GM18867 (cell line): ENCODE measurements at regions not wholly inside any gene's neighbourhood (a gene's known extent, or its start where the extent isn't known, plus 50 kb on each side); places are given as distances from the start of the nearest gene placed in this dataset.
"Not testable (repeated sequence)": the region's sequence is repeated elsewhere in the genome, so short reads cannot be mapped to it uniquely, and the experiment has no call there.

Experiments used
- ATAC-seq: cut with Tn5 transposase; IDR thresholded peaks from one replicate; pipeline ENCODE4 v1.9.1; 2021; ENCODE audit warnings: mild to moderate bottlenecking, moderate library complexity; ENCODE audit not compliant: unreplicated experiment

DNA sequence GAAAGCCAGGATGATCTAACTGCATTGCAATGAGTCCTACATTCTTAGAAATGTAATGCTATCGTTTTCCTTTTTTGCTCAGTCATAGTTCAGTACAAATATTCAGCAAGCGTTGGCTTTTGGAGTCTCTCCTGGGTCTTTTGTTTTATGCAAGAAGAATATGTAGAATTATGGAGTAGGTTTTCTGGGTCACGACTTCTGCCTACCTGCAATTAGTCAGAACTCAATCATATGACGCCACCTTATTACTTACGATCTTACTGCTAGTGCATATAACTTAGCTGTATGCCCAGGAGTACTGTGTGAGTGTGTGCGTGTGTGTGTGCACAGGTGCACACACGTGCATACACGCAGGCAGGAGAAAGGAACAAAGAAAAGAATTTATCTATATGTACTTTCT is 640.2 kb downstream of the STK39 start:
- no peak for ATAC-seq

DNA sequence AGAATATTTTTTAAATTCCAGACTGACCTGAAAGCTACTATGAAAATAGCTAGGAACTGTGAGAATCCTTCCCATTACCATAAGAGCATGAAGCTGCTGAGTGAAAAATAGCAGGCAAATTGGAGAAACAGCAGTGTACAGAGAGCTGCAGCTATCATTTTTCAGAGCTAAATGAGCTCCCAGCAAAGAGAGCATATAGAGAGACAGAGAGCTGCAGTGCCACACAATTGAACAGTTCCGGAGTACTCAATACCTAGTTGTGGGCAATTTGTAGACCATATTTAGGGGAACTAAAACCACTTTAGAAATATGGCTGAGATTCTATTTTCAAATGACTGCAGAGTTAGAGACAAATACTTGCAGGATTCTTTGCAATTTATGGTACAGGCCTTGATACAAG is 645.3 kb downstream of the STK39 start:
- no peak for ATAC-seq

DNA sequence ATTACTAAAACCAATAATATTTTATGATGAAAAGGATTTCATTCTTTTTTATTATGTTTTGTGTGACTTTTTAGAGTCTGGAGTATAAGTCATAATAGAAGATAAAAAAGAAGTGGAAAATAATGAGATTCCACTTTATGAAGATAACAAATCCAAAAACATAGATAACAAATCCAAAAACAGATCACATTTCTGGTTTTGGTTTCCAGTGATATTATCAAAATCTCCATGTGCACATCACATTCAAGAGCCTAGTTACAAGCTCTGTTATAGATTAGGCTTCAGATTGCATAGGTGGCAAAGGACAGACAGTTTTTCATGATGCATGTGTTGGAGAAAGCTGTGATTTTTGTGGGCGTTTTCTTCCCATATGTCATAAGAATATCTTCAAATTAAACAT is 648.2 kb downstream of the STK39 start:
- no peak for ATAC-seq

DNA sequence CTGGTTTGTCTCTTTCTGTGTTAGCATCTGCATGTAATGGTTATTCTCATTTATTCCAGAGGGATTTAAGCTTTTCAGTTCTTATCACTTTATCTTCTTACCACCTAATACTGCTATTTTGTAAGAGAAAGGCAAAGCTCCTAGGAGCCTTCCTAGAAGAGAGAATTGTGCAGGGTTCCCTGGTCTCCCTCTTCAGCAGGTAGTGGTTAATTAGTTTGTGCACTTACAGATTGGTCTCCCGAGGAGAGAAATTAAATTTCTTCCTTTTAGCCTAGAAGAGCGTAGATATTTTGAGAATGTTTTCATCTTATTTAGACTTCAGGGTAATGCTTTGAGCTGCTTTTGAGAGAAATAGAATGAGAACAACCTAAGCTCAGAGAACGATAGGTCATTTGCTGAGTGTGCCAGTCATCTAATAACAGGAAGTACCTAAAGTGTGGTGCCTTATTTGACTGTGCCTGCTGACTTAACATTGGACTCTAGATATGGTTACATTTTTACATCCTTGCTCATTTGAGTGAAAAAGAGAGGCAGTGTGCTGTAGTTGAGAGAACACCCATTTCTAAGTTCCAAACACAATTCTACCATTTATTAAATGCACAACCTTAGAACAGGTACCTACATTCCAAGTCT is 651.4 kb downstream of the STK39 start:
- peak; percentile 94 for ATAC-seq

DNA sequence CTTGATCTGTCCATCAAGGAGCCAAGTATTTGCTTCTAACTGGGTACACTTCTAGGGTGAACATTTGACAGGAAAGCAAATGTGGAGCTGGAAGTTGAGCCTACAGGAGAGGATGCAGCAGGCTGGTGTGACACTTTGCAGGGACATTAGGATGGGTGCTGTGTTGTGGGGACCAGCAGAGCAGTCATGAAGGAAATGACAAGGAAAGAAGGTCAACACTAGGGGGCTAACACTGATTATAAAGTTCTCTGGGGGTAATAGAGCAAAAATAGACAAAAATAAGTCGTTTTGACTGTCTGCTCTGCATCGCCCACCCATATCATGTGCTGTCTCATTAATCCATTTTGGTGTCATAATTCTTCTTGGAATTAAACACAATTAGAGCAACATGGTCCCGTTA is 652.4 kb downstream of the STK39 start:
- no peak for ATAC-seq

DNA sequence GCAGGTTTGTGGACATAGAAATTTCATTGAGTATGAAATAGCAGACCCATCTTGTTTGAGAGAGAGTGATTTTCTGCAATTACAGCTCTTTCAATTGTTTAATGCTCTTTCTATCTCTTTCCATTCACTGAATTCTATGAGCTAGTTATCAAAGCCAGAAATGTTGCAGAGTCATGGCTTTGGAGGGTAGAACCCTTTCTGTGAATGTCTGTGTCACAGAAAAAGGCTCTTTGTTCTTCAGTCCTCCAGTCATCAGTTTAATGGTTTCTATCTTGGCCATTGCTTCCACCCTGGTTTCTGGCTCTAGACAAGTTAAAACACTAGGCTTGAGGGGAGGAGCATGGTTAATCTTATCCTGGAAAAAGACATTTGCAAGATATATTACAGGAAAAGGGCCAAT is 655.0 kb downstream of the STK39 start:
- no peak for ATAC-seq

DNA sequence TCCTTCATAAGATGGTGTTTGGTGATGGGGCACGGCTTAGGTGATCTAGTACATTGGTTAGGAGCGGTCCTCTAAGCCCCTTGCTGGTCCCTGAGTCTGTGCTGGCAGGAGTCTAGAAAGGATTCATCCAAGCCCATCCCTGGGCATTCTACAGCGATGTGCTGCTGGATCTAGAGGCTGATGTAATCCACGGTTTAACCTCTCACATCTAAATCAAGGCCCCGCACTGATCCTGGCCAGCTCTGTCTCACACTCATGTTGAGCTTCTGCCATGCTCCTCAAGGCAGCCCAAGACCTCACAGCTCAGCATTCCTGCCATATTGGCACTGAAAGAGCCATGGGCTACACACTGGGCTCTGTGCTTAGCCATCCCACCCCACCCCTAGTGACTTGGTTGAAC is 664.8 kb downstream of the STK39 start:
- no peak for ATAC-seq

DNA sequence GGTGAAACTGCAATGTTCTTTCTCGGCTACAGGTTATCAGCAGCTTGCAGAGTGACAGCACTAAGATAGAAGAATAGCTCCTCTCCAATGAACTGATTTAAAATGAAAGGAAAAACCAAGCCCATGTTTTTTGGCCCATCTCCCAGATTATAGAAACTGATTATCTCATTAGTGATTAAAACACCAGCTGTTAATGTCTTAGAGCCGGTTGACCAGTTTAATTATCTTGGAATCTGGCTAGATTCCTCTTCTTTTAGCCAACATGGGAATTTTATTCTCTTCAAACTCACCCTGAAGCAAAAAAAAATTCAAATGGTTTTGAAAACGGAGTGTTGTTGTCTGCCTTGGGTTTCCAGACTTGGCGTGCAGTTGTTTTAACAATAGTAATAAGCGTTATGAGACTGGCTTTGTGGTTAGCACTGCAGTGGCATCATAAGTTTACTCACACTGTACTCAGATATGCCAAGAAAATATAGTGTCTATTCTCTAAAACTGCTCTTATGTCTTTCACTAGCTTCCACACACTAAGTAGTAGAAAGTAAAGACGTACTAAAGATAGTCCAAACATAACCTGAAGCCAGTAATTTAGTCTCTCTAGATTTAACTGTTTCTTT is 665.3 kb downstream of the STK39 start:
- ATAC-seq: peak; percentile 45

DNA sequence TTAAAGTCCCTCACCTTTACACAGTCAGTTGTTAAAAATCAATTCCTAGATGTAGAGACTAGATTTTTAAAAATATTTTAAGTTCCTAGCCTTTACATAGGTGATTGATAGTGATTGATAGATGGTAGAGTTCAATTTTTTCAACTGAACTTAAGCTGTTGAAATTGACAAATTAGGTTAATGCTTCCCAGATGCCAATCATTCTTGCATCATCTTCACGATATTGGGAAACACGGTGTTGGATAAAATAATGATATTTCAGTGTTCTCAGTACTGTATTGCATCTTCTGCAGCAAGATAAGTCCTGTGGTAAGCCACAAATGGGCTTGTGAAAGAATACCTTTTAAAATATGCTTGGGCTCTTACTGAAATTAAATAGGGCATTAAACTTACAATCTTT is 667.6 kb downstream of the STK39 start:
- ATAC-seq: no peak

DNA sequence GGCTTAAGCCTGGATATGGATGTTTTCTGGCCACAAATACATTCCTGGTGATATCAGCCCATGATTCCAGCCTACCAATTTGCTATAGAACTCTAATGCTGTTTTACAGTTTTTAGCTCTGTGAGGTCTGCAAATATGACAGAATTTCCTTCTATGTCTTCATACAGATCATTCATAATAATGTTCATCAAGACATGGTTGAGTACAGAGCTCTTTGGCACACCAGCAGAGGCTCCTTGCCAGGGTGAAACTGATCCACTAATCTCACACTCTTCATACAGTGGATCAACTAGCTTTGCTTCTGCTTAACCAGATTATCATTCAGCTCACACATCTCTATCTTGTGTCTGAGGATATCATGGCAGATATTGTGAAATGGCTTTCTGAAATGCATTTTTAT is 672.1 kb downstream of the STK39 start:
- ATAC-seq: no peak

DNA sequence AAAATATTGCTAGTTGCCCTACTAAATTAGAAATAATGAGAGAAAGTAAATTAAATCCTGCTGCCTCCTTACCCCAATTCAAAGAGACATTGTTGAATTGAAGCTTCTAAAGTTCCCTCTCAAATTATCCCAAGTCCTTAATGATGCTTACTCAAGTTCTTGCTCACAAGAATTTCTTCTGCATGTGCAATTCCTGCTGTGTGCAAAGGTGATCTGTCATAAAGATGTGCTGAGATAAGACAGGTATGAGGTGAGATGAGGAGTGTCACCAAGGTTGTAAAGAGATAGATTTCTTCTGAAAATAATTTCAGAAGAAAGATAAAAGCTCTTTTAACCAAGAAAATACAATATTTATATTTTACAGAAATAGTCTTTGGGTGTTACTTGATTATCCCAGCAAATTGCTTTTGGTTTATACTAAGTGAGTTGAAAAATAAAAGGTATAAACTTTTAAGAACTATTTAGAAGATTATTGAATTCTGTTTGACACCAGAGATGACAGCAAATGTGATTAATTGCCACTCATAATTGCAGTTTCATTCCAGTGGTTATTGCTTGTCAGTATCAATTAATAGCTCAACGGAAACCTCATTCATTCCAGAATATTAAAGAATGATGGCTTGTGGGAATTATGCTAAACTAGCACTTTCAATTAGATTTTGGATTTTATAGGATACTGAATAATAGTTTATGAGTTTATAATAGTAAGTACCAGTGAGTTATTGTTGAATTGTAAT is 674.3 kb downstream of the STK39 start:
- ATAC-seq: no peak

DNA sequence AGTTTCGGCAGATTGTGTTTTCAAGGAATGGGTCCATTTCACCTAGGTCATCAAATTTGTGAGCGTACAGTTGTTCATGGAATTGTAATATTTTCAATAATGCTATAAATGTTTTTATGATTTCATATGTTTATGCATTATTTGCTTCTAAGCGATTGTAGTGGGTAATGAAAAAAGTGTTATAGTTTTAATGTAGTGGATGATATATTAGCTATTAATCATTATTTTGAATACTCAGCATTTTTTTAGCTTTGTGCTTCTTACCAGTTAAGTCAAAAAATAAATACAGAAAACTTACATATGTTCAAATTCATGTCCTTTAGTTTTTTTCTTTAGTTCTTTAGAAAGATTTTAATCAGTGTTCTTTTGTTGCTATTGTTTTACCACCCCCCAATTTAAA is 677.0 kb downstream of the STK39 start:
- ATAC-seq: no peak

DNA sequence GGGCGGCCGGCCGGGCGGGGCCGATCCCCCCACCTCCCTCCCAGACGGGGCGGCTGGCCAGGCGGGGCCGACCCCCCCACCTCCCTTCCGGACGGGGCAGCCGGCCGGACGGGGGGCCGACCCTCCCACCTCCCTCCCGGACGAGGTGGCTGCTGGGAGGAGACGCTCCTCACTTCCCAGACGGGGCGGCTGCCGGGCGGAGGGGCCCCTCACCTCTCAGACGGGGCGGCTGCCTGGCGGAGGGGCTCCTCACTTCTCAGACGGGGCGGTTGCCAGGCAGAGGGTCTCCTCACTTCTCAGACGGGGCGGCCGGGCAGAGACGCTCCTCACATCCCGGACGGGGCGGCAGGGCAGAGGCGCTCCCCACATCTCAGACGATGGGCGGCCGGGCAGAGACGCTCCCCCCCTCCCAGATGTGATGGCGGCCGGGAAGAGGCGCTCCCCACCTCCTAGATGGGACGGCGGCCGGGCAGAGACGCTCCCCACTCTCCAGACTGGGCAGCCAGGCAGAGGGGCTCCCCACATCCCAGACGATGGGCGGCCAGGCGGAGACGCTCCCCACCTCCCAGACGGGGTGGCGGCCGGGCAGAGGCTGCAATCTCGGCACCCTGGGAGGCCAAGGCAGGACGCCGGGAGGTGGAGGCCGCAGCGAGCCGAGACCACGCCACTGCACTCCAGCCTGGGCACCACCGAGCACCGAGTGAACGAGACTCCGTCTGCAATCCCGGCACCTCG is 675.8 kb downstream of the XIRP2 start:
- not testable (repeated sequence) for ATAC-seq

DNA sequence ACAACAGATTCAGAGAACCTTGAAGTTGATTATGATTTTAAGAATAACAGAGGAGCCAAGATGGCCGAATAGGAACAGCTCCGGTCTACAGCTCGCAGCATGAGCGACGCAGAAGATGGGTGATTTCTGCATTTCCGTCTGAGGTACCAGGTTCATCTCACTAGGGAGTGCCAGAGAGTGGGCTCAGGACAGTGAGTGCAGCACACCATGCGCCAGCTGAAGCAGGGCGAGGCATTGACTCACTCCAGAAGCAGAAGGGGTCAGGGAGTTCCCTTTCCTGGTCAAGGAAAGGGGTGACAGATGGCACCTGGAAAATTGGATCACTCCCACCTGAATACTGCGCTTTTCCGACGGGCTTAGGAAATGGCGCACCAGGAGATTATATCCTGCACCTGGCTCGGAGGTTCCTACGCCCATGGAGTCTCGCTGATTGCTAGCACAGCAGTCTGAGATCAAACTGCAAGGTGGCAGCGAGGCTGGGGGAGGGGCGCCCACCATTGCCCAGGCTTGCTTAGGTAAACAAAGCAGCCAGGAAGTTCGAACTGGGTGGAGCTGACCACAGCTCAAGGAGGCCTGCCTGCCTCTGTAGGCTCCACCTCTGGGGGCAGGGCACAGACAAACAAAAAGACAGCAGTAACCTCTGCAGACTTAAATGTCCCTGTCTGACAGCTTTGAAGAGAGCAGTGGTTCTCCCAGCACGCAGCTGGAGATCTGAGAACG is 670.2 kb downstream of the XIRP2 start:
- ATAC-seq: not testable (repeated sequence)

DNA sequence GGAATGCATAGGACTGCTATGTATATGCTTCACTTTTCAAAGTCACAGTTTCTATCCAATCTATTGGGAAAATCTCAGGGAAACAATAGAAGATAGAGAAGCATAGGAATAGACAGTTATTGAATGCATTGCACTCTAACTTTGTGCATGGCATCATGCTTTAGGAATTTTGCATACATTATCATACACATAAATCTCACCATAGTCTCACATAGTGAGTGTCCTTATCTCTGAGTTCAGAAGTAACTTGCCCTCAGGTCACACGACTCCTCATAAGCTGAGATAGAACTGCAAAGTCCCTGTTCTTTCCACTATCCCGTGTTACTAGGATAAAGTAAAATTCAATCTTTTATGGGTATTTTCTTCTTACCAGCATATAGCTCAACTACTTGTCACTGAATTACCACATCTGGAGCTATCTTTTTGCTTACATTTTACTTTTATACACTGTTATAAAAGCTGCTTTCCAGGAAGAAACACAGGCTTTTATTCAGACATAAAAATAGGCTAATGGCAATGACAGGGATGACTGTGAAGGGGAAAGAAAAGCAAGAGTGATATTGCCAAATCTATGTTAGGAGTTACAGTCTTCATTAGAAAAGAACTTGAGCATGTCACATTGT is 666.9 kb downstream of the XIRP2 start:
- ATAC-seq: no peak

DNA sequence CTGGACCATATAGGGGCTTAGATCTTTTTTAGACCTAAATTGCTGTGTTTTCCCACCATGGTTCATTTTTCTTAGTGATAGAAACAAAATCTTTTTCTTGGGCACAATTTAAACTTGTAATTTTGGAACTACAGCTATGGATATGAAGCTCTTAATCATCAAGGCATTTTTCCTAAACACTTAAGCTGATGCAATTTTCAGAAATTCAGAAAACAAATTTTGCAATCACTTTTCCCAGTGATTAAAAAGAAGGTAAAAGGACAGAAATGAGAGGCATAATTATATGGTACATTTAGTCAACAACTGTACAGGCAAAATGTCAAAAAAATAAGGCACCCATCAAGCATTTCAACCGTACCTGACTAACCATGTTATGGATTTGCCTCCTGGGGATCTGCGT is 665.4 kb downstream of the XIRP2 start:
- ATAC-seq: no peak

DNA sequence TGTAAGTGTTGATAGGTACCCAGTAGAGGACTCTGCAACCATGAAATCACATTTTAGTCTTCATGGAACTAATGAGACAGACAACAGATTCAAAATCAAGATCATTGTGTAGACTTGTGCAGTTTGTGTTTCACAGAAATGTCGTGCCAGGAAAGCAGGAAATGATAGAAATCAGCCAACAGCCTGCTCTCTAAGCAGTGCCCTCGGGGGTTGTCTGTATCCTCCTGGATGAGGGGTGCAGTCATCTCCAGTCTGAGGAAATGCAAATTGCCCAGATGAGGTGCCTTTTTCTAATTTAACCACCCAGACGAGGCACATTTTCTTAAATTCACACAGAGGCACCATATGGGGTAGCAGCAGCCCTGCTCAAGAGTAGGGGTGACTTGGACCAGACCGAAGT is 663.1 kb downstream of the XIRP2 start:
- ATAC-seq: no peak

DNA sequence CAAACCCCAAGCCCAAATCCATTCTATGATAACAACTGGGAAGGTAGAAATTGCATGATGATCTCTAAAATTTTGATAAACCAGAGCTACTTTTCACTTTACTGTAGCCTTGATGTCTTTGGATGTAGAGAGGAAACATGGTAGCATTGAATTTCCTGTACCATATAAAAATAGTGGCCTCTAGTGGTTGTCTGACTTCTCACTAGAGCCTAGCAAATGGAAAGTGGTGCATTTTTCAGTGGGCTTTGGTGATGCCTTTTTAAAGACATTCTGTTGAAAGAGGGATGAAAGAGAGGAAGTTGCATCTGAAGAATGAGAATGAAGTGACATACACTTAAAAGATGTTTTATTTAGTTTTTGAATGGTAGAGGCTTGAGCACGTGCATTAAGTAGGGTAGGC is 662.2 kb downstream of the XIRP2 start:
- peak; percentile 66 for ATAC-seq

DNA sequence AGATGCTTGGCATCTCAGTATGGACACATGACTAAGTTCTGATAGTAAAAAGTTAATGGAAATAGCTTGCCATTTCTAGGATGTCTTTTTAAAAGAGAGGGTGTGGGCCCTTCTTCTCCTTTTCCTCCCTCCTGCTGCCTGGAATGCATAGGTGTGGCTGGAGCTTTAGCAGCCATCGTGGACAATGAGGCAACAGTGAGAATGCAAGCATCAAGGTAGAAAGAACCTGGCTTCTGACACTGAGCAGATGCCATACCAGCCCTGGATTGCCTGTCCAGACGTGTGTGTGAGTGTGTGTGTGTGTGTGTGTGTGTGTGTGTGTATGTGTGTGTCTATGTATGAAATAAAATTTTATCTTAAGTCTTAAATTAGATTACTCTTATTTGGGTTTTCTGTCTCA is 660.1 kb downstream of the XIRP2 start:
- no peak for ATAC-seq

DNA sequence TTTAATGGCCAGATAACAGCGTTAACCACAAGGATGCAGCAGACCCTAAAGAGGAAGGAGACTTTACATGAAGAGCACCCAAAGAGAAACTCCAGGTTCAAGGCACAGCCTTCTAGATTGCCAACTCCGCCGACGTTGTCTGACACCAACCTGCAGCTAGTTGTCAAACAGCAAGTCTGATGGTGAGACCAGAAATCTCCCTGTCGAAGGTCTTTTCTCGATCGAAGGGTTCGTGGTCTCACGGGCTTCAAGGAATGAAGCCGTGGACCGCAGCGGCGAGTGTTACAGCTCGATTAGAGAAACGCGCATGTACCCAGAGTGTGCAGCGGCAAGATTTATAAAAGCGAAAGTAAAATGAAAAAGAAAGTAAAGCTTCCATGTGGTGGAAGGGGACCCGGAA is 656.3 kb downstream of the XIRP2 start:
- no peak for ATAC-seq

DNA sequence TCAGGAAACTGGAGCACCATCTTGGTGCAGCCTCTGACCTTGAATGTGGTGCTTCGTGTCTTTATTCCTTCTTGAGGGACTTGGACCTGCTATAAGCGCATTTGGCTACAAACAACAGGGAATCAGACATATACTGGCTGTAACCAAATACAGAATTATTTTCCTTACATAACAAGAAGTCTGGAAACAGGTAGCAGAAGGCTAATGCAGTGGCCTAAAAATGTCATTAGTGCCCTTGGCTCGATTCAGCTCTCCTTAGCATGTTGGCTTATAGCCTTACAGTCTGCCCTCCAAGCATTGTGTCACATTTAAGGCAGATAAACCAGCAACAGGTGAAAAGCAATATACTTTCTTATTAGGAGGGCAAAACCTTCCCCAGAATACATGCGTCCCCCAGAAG is 655.4 kb downstream of the XIRP2 start:
- ATAC-seq: no peak
